Astrocyte of the cerebellum (primary cell): ENCODE measurements at regions not wholly inside any gene's neighbourhood (a gene's known extent, or its start where the extent isn't known, plus 50 kb on each side); places are given as distances from the start of the nearest gene placed in this dataset.

Experiments used
- DNase-seq: peaks from one replicate; pipeline ENCODE4 v3.0.0-alpha.2; 2011; ENCODE audit warnings: low read depth
- H3K4me3 ChIP-seq: 2 replicates; pipeline ENCODE4 v1.5.1; 2011; ENCODE audit warnings: mild to moderate bottlenecking, low read depth, low read length, moderate library complexity
- in situ Hi-C: cut with HindIII; loops from 2 replicates; pipeline ENCODE4 v1.10.0; 2017; ENCODE audit warnings: low sequenced_read_pairs
- TF ChIP-seq, protein P1 (sequence below): IDR thresholded peaks from 2 replicates; pipeline ENCODE4 v1.5.1; 2012; ENCODE audit warnings: low read length, low read depth, moderate library complexity, mild to moderate bottlenecking; ENCODE audit errors: missing control alignments

DNA sequence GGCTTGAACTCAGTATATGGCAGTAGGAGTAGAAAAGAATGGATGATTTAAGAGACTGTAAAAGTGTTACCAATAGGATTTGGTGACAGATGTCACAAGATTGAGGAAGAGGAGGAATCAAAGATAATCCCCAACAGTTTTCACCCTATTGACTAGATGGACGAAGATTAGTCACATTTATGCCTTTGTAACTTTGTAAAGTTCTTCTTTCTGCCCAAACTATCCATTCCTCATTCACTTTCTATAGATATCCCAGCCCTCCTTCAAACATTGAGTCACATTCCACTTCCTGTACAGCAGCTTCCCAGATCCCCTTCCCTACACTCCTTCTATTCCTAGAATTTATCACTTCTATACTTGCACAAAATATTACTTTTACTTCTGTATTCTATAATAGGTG is 207.9 kb downstream of the BTG1 start:
- in situ Hi-C loops = no loop called here
- TF ChIP-seq, protein P1, sequence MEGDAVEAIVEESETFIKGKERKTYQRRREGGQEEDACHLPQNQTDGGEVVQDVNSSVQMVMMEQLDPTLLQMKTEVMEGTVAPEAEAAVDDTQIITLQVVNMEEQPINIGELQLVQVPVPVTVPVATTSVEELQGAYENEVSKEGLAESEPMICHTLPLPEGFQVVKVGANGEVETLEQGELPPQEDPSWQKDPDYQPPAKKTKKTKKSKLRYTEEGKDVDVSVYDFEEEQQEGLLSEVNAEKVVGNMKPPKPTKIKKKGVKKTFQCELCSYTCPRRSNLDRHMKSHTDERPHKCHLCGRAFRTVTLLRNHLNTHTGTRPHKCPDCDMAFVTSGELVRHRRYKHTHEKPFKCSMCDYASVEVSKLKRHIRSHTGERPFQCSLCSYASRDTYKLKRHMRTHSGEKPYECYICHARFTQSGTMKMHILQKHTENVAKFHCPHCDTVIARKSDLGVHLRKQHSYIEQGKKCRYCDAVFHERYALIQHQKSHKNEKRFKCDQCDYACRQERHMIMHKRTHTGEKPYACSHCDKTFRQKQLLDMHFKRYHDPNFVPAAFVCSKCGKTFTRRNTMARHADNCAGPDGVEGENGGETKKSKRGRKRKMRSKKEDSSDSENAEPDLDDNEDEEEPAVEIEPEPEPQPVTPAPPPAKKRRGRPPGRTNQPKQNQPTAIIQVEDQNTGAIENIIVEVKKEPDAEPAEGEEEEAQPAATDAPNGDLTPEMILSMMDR = no peak
- H3K4me3 ChIP-seq = no peak overlapping the region
- no peak for DNase-seq

DNA sequence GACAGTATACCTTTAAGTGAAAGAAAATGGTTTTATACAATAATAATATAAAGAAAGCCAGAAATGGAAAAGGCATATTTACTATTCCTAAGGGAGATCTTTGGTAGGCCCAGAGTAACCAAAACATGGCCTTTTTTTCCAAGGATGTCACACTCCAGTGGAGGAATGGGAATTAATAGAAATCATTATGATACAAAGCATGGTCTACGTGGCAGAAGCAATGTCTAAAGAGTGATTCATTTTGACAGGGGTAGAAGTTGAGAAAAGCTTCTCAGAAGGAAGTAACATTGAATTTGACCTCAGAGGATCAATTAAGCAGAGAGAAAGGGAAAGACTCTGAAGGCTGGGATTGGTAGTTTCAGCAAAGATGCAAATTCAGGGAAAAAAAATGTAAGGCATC is 208.6 kb downstream of the BTG1 start:
- no peak overlapping the region for H3K4me3 ChIP-seq
- TF ChIP-seq, protein P1 = no peak
- in situ Hi-C loops = no loop called here
- DNase-seq = no peak

DNA sequence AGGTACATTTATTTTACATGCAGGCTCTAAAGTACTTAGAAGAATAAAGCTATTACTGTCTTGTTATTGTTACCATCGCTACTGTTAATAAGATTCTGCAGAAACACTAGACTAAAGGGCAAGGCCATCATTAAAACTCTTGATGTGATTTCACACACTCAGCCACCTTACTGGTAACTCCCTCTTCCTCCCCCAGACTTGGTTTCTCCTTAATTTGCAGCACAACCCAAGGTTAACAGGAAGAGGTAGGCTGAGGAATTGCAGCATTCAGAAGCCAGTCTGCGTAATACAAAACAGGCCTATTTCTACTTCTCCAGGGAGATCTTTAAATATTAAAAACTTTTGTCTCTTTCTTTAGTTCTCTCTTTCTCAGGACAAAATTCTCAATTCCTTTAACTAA is 210.3 kb downstream of the BTG1 start:
- in situ Hi-C loops = no loop called here
- no peak overlapping the region for H3K4me3 ChIP-seq
- TF ChIP-seq, protein P1 = no peak
- no peak for DNase-seq

DNA sequence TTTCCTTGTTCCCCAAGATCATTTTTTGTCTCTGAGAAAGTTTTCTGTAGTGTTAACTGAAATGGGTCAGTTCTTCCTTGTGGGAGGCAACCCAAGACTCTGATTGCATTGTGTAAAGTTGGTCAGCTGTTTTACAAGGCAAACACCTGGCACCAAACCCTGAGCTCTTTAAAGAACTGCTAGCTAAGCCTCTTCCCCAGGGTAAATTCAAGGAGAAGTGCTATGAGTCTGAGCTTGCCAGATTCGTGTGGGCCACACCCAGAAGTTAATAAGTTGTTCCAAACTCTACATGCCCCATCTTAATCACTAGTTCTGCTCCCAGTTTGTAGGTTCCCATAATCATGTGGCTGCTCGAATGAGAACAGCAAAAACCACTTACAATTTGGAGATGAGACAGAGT is 214.5 kb downstream of the BTG1 start:
- in situ Hi-C loops = no loop called here
- TF ChIP-seq, protein P1 = no peak
- DNase-seq = no peak
- no peak overlapping the region for H3K4me3 ChIP-seq

- TF ChIP-seq, protein P1 = no peak
- no peak overlapping the region for H3K4me3 ChIP-seq
- DNase-seq = no peak
- in situ Hi-C loops = no loop called here
These were observed 217.1 kb downstream of the BTG1 start for GRCh38 chr12:91928501-91928900.

GRCh38 chr12:91926848-91927247 is 218.8 kb downstream of the BTG1 start:
- TF ChIP-seq, protein P1 = no peak
- H3K4me3 ChIP-seq = no peak overlapping the region
- in situ Hi-C loops = no loop called here
- peak; percentile 16 for DNase-seq

DNA sequence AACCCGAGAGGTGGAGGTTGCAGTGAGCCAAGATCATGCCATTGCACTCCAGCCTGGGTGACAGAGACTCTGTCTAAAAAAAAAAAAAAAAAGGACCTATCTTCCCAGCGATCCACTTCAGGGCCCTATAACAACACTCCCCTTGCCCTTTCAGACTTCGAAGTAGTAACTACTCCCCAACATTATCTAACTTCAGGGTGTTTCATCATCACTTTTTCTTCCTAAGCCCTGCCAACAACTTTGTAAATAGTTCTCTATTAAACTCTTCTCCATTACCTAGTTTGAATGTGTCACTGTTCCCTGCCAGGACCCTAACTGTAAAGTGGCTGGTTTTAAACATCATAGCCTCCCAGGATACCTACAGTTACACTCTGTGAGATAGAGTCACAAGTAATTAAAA is 220.8 kb downstream of the BTG1 start:
- DNase-seq = no peak
- TF ChIP-seq, protein P1 = no peak
- in situ Hi-C loops = no loop called here
- H3K4me3 ChIP-seq = no peak overlapping the region
